HepG2 (cell line): ENCODE measurements at regions not wholly inside any gene's neighbourhood (a gene's known extent, or its start where the extent isn't known, plus 50 kb on each side); places are given as distances from the start of the nearest gene placed in this dataset.

Experiments used
- ATAC-seq: fragments of 200-7000 bp; cut with Tn5 transposase; 3 replicates; pipeline ENCODE4 v1.9.1; 2020; ENCODE audit warnings: mild to moderate bottlenecking, moderate library complexity
- BruUV-seq: library from RNA; stranded (reverse); fragments of 400-500 nt; replicated peaks from 2 replicates; lab custom pipeline; 2021; lab: Mats Ljungman, UMichigan
- CTCF ChIA-PET: fragments of 300-600 bp; formaldehyde crosslinking; extraction: SDS; loops from one replicate; lab custom pipeline; 2021; ENCODE audit warnings: low total read pairs, inconsistent platforms, low intra/inter-chr PET ratio; lab: Yijun Ruan, JAX
- POLR2A ChIA-PET: fragments of 350-600 bp; sonication (Branson Sonifier 250); formaldehyde crosslinking; loops from one replicate; lab custom pipeline; 2020; ENCODE audit warnings: antibody characterized with exemption, inconsistent platforms; lab: Yijun Ruan, JAX
- DNase-seq: peaks from one replicate; pipeline ENCODE4 v3.0.0-alpha.2; 2015; ENCODE audit warnings: low spot score
- FAIRE-seq: peaks from 3 replicates; lab custom pipeline; 2011; peaks lifted over from hg19 to GRCh38; lab: Jason Lieb, UNC
- H2AFZ ChIP-seq: one replicate; pipeline ENCODE4 v1.6.1; 2011; ENCODE audit warnings: low read length, inconsistent platforms
- H3K27ac ChIP-seq: fragments of 300-600 bp; 3 replicates; pipeline ENCODE4 v1.8.0; 2011; ENCODE audit warnings: mixed run types, mild to moderate bottlenecking, mixed read lengths, low read length, inconsistent platforms; ENCODE audit not compliant: insufficient read depth; ENCODE audit errors: extremely low read length
- H3K27me3 ChIP-seq, 2 experiments: fragments of 200-600 bp in 1 of 2; 2 replicates in 1 of 2; 3 replicates in 1 of 2; pipeline versions ENCODE4 v1.6.0 to v1.8.0; 2011; ENCODE audit warnings: low read length in 2 of 2, mild to moderate bottlenecking in 2 of 2, moderate library complexity in 2 of 2, inconsistent platforms in 1 of 2; ENCODE audit not compliant: insufficient read depth in 2 of 2, control insufficient read depth in 1 of 2
- H3K36me3 ChIP-seq, 2 experiments: fragments of 200-600 bp in 1 of 2; replicated peaks in 1 of 2; 2 replicates in 1 of 2; 3 replicates in 1 of 2; pipeline versions ENCODE4 v1.5.1 to v1.8.0; 2011; ENCODE audit warnings: low read length in 2 of 2, inconsistent platforms in 1 of 2; ENCODE audit not compliant: insufficient read depth in 2 of 2, control insufficient read depth in 1 of 2
- H3K4me1 ChIP-seq: 2 replicates; pipeline ENCODE4 v1.5.1; 2012; ENCODE audit warnings: low read length, inconsistent platforms; ENCODE audit not compliant: insufficient read depth
- H3K4me2 ChIP-seq: 2 replicates; pipeline ENCODE4 v1.6.0; 2011; ENCODE audit warnings: low read depth, low read length, inconsistent platforms
- H3K4me3 ChIP-seq, 3 experiments: fragments of 200-600 bp in 1 of 3; sonication (generic), shearing (Covaris generic) in 1 of 3; replicated peaks in 1 of 3; 2 replicates each; pipeline ENCODE4 v1.5.1; 2011 to 2016; ENCODE audit warnings: low read length in 3 of 3, inconsistent platforms in 2 of 3, low read depth in 2 of 3, mild to moderate bottlenecking in 2 of 3, control low read depth in 1 of 3, mixed read lengths in 1 of 3; ENCODE audit not compliant: insufficient read depth in 1 of 3
- H3K79me2 ChIP-seq: one replicate; pipeline ENCODE4 v1.6.1; 2011; ENCODE audit warnings: low read length, inconsistent platforms; ENCODE audit not compliant: insufficient read depth
- H3K9ac ChIP-seq: 2 replicates; pipeline ENCODE4 v1.6.0; 2011; ENCODE audit warnings: mild to moderate bottlenecking, low read depth, low read length, inconsistent platforms; ENCODE audit not compliant: insufficient read depth
- H3K9me3 ChIP-seq: 2 replicates; pipeline ENCODE4 v1.5.1; 2012; ENCODE audit warnings: mild to moderate bottlenecking, low read length
- H4K20me1 ChIP-seq: 2 replicates; pipeline ENCODE4 v1.6.0; 2011; ENCODE audit warnings: inconsistent platforms, mild to moderate bottlenecking, low read length, moderate library complexity; ENCODE audit not compliant: insufficient read depth
- MAFF ChIP-seq: IDR thresholded peaks from 2 replicates; pipeline ENCODE4 v1.6.1; 2011; ENCODE audit warnings: low read depth, low read length, improper control_type of control experiment
- MAFK ChIP-seq, 2 experiments: IDR thresholded peaks in 1 of 2; conservative IDR thresholded peaks in 1 of 2; 2 replicates each; pipeline ENCODE4 v1.6.1; 2011; ENCODE audit warnings: improper control_type of control experiment in 2 of 2, low read length in 2 of 2
- RERE ChIP-seq: IDR thresholded peaks from 2 replicates; pipeline ENCODE4 v1.6.1; 2016; ENCODE audit warnings: low read depth, missing genetic modification reagents, missing compliant biosample characterization
- ZNF768 ChIP-seq: sonication (generic); formaldehyde crosslinking; IDR thresholded peaks from 2 replicates; pipeline ENCODE4 v1.4.0; 2020; ENCODE audit warnings: missing genetic modification reagents
- WGBS: methylation state at CpG from one replicate; pipeline ENCODE4 v1.1.6; 2017; ENCODE audit warnings: low lambda C conversion rate; 5-methylcytosine and 5-hydroxymethylcytosine counted together
- in situ Hi-C: cut with HindIII; loops from 2 replicates; pipeline ENCODE4 v1.10.0; 2017; ENCODE audit warnings: low pct_unique_long_range_greater_than_20kb; ENCODE audit not compliant: extremely low pct_ligation_motif_present
- intact Hi-C: fragments of 100-400 bp; cut with micrococcal nuclease; formaldehyde crosslinking; loops from one replicate; pipeline ENCODE4 v1.10.0; 2022; ENCODE audit not compliant: unreplicated experiment
- TF ChIP-seq, protein P1 (sequence below): sonication (generic); formaldehyde crosslinking; IDR thresholded peaks from 2 replicates; pipeline ENCODE4 v1.4.0; 2020; ENCODE audit warnings: missing genetic modification reagents, borderline replicate concordance
- TF ChIP-seq, protein P2 (sequence below): sonication (generic); formaldehyde crosslinking; IDR thresholded peaks from 2 replicates; pipeline ENCODE4 v1.8.0; 2022; ENCODE audit warnings: low read depth, missing genetic modification reagents

GRCh38 chr6:50330347-50330746 is 280.6 kb upstream of the DEFB112 start:
- peak; percentile 64; the same call in 1 of the 2 replicates for TF ChIP-seq MAFF
- TF ChIP-seq, protein P1, sequence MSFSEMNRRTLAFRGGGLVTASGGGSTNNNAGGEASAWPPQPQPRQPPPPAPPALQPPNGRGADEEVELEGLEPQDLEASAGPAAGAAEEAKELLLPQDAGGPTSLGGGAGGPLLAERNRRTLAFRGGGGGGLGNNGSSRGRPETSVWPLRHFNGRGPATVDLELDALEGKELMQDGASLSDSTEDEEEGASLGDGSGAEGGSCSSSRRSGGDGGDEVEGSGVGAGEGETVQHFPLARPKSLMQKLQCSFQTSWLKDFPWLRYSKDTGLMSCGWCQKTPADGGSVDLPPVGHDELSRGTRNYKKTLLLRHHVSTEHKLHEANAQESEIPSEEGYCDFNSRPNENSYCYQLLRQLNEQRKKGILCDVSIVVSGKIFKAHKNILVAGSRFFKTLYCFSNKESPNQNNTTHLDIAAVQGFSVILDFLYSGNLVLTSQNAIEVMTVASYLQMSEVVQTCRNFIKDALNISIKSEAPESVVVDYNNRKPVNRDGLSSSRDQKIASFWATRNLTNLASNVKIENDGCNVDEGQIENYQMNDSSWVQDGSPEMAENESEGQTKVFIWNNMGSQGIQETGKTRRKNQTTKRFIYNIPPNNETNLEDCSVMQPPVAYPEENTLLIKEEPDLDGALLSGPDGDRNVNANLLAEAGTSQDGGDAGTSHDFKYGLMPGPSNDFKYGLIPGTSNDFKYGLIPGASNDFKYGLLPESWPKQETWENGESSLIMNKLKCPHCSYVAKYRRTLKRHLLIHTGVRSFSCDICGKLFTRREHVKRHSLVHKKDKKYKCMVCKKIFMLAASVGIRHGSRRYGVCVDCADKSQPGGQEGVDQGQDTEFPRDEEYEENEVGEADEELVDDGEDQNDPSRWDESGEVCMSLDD = no peak
- peak; percentile 52 to 78; a peak in 3 of 4 replicates for TF ChIP-seq MAFK (conservative IDR thresholded peaks at IDR 0.05 in 1 of 2, IDR thresholded peaks at IDR 0.05 in 1 of 2; ENCODE audit: low read length in 2 of 2)
- H3K4me3 ChIP-seq = no peak overlapping the region
- WGBS = 2% methylated on average over 2 of the region's 2 CpGs
- H3K9ac ChIP-seq = no peak overlapping the region
- no peaks in the 10 kb centered on the region for H3K27me3 ChIP-seq
- POLR2A ChIA-PET = no interaction called here
- BruUV-seq = no TSS peak
- no peaks in the 10 kb centered on the region for H3K4me1 ChIP-seq
- ATAC-seq (no peak), FAIRE-seq (no peak), DNase-seq (no peak)
- H2AFZ ChIP-seq = no peak overlapping the region
- intact Hi-C loops = no loop called here
- no peaks in the 10 kb centered on the region for H4K20me1 ChIP-seq
- in situ Hi-C loops = no loop called here
- no peaks in the 10 kb centered on the region for H3K36me3 ChIP-seq
- no peaks in the 10 kb centered on the region for H3K79me2 ChIP-seq
- peaks cover 22% of the 10 kb centered on the region for H3K9me3 ChIP-seq
- CTCF ChIA-PET = no interaction called here
- H3K4me2 ChIP-seq = no peak overlapping the region
- no peak overlapping the region for H3K27ac ChIP-seq

DNA sequence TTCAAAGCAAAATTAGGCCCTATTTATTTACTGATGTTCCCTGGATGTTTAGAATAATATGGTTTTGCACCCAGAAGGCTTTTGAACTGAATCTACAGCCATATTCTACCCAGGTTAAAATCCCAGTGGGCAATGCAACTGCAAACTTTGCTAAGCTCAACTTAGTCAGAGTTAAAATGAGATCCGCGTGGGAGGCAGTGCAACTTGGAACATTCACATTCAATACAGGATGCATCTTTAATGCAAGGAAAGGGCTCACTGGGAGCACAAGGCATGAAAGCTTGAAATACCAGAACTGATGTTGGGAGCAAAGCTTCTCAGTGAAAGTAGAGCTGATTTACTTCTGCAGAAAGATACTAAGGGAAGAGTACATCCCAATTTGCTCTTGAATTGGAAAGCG is 281.2 kb upstream of the DEFB112 start:
- no TSS peak for BruUV-seq
- TF ChIP-seq RERE (no peak), ZNF768 (CRISPR knock-in tag) (no peak)
- TF ChIP-seq, protein P2, sequence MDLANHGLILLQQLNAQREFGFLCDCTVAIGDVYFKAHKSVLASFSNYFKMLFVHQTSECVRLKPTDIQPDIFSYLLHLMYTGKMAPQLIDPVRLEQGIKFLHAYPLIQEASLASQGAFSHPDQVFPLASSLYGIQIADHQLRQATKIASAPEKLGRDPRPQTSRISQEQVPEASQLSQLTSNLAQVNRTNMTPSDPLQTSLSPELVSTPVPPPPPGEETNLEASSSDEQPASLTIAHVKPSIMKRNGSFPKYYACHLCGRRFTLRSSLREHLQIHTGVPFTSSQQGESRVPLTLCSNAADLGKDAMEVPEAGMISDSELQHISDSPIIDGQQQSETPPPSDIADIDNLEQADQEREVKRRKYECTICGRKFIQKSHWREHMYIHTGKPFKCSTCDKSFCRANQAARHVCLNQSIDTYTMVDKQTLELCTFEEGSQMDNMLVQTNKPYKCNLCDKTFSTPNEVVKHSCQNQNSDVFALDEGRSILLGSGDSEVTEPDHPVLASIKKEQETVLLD = no peak

More for the DNA sequence above, 281.2 kb upstream of the DEFB112 start:
- intact Hi-C loops = no loop called here
- ATAC-seq = no peak
- in situ Hi-C loops = no loop called here
- DNase-seq = no peak
- Histone ChIP-seq H3K4me2 (no peak overlapping the region), H3K4me1 (no peaks in the 10 kb centered on the region), H3K9me3 (peaks cover 18% of the 10 kb centered on the region), H3K27ac (no peak overlapping the region), H2AFZ (no peak overlapping the region), H4K20me1 (no peaks in the 10 kb centered on the region), H3K4me3 (no peak overlapping the region), H3K79me2 (no peaks in the 10 kb centered on the region), H3K27me3 (no peaks in the 10 kb centered on the region), H3K36me3 (no peaks in the 10 kb centered on the region), H3K9ac (no peak overlapping the region)
- 68% methylated on average over 3 of the region's 3 CpGs for WGBS
- CTCF ChIA-PET = no interaction called here
- POLR2A ChIA-PET = no interaction called here
- FAIRE-seq = no peak
